OCI-LY7 (cell line): ENCODE measurements at regions not wholly inside any gene's neighbourhood (a gene's known extent, or its start where the extent isn't known, plus 50 kb on each side); places are given as distances from the start of the nearest gene placed in this dataset.

ENCODE experiments used
- BruUV-seq: library from RNA; stranded (reverse); fragments of 400-500 nt; replicated peaks from 2 replicates; lab custom pipeline; 2021; lab: Mats Ljungman, UMichigan
- CTCF ChIA-PET: fragments of 300-600 bp; sonication (Branson Sonifier 250); formaldehyde crosslinking; loops from one replicate; lab custom pipeline; 2022; ENCODE audit warnings: antibody characterized with exemption; ENCODE audit not compliant: unreplicated experiment; lab: Charles Lee
- POLR2A ChIA-PET: fragments of 300-600 bp; sonication (Branson Sonifier 250); formaldehyde crosslinking; loops from one replicate; lab custom pipeline; 2022; ENCODE audit warnings: antibody characterized with exemption; lab: Charles Lee
- DNase-seq: peaks from one replicate; pipeline ENCODE4 v3.0.0-alpha.2; 2015; ENCODE audit warnings: low spot score
- H2AFZ ChIP-seq: fragments of 200-600 bp; sonication (generic), shearing (Covaris generic); 2 replicates; pipeline ENCODE4 v1.6.1; 2014; ENCODE audit warnings: mild to moderate bottlenecking, antibody characterized with exemption, low read length, moderate library complexity
- H3K27ac ChIP-seq: fragments of 200-600 bp; sonication (generic); 2 replicates; pipeline ENCODE4 v1.5.1; 2014; ENCODE audit warnings: mixed run types, low read depth, mild to moderate bottlenecking, moderate library complexity, low read length, inconsistent platforms; ENCODE audit not compliant: poor library complexity, severe bottlenecking
- H3K36me3 ChIP-seq: fragments of 200-600 bp; sonication (generic); 2 replicates; pipeline ENCODE4 v1.6.1; 2014; ENCODE audit warnings: mild to moderate bottlenecking, antibody characterized with exemption, low read length, moderate library complexity, mixed read lengths; ENCODE audit not compliant: insufficient read depth
- H3K4me1 ChIP-seq: fragments of 200-600 bp; sonication (generic); 2 replicates; pipeline ENCODE4 v1.5.1; 2014; ENCODE audit warnings: mild to moderate bottlenecking, low read length; ENCODE audit not compliant: insufficient read depth, poor library complexity, severe bottlenecking
- H3K4me2 ChIP-seq: fragments of 200-600 bp; sonication (generic); 2 replicates; pipeline ENCODE4 v1.6.1; 2014; ENCODE audit warnings: mild to moderate bottlenecking, low read length
- H3K4me3 ChIP-seq: fragments of 200-600 bp; sonication (generic); 2 replicates; pipeline ENCODE4 v1.5.1; 2014; ENCODE audit warnings: mild to moderate bottlenecking, low read depth, low read length; ENCODE audit not compliant: poor library complexity, severe bottlenecking
- H3K79me2 ChIP-seq: fragments of 200-600 bp; sonication (generic); 2 replicates; pipeline ENCODE4 v1.6.1; 2016; ENCODE audit warnings: low read depth, mild to moderate bottlenecking, low read length, moderate library complexity, mixed read lengths; ENCODE audit not compliant: insufficient read depth
- H3K9me2 ChIP-seq: fragments of 200-600 bp; sonication (generic); 2 replicates; pipeline ENCODE4 v1.6.1; 2016; ENCODE audit warnings: mild to moderate bottlenecking, low read length, mixed read lengths; ENCODE audit not compliant: insufficient read depth
- H3K9me3 ChIP-seq: fragments of 200-600 bp; sonication (generic); 2 replicates; pipeline ENCODE4 v1.6.1; 2014; ENCODE audit warnings: mild to moderate bottlenecking, mixed run types, low read length, mixed read lengths
- H4K20me1 ChIP-seq: fragments of 200-600 bp; sonication (generic); 2 replicates; pipeline ENCODE4 v1.6.1; 2014; ENCODE audit warnings: mild to moderate bottlenecking, antibody characterized with exemption, low read length, moderate library complexity, mixed read lengths; ENCODE audit not compliant: insufficient read depth
- CTCF ChIP-seq: fragments of 200-600 bp; sonication (generic); conservative IDR thresholded peaks from 2 replicates; pipeline ENCODE4 v1.5.1; 2014; ENCODE audit warnings: mild to moderate bottlenecking, antibody characterized with exemption, low read length, moderate library complexity, mixed read lengths
- EZH2phosphoT487 ChIP-seq: fragments of 200-600 bp; sonication (generic); IDR thresholded peaks from 2 replicates; pipeline ENCODE4 v1.6.1; 2018; ENCODE audit warnings: low read depth, borderline replicate concordance, mild to moderate bottlenecking, mixed run types, antibody characterized with exemption, low read length, moderate library complexity, mixed read lengths
- intact Hi-C: fragments of 100-400 bp; cut with micrococcal nuclease; formaldehyde crosslinking; loops from one replicate; pipeline ENCODE4 v1.10.0; 2022; ENCODE audit not compliant: unreplicated experiment

DNA sequence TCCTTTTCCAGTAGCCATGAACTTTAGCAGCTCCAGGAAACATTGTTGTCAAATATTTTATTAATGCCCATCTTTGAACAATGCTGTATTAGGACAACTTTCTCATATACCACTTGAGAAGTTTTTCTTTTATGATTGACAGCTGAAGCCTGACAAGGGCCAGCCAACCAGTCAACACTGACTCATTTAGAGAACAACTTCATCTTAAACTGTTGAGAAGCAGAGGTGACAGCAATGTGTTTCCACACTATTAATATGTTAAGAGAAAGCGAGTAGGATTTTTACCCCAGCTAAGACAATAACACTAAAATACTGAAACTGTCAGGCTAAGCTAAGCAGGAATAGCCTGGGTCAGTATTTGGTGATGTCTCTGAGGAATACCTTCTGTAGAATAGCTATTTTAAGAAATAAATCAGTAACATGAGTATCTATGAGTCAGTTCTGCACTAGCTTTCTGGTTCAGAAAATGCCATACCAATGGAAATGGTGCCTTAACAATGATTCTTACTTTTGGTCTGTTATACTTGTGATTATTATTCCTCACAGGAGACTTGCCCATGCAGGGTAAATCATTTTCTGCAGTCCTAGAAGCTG is 168.8 kb upstream of the POT1 start:
- CTCF ChIA-PET: no interaction called here
- intact Hi-C loops: no loop called here
- Histone ChIP-seq H2AFZ (no peak overlapping the region), H3K36me3 (no peaks in the 10 kb centered on the region), H3K9me3 (no peaks in the 10 kb centered on the region), H3K27ac (no peak overlapping the region), H3K4me1 (no peaks in the 10 kb centered on the region), H3K79me2 (no peaks in the 10 kb centered on the region), H3K4me2 (no peak overlapping the region), H3K4me3 (no peak overlapping the region), H4K20me1 (no peaks in the 10 kb centered on the region), H3K9me2 (no peaks in the 10 kb centered on the region)
- TF ChIP-seq CTCF (no peak), EZH2phosphoT487 (no peak)
- DNase-seq: no peak
- no TSS peak for BruUV-seq
- POLR2A ChIA-PET: interaction anchor here (0.5 to 0.9 kb wide), 2 partner anchors 9 to 13 kb away, joined by 3 read pairs; no protein-coding TSS in a partner anchor

DNA sequence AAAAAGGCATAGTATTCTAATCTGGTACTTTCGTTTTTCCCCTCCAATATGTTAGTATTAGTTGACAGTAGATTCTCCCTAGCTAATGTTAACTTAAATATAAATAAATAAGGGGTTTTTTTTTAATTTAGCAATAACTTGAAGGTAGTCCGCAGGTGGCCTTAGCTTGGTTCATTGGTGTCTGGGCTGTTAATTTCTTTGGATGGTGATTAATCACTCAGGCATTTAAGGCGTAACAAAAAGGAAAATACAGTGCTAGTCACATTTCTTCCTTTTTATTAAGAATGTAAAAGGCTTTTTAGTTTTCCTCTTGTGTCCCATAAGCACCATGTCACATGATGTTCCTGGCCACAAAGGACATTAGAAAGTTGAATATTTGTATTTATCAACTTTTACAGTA is 161.0 kb upstream of the POT1 start:
- H3K4me1 ChIP-seq: no peaks in the 10 kb centered on the region
- H4K20me1 ChIP-seq: no peaks in the 10 kb centered on the region
- no peaks in the 10 kb centered on the region for H3K79me2 ChIP-seq
- CTCF ChIA-PET: no interaction called here
- H3K4me2 ChIP-seq: no peak overlapping the region
- DNase-seq: no peak
- intact Hi-C loops: no loop called here
- no peaks in the 10 kb centered on the region for H3K9me2 ChIP-seq
- no TSS peak for BruUV-seq
- POLR2A ChIA-PET: no interaction called here
- no peaks in the 10 kb centered on the region for H3K36me3 ChIP-seq
- H3K4me3 ChIP-seq: no peak overlapping the region
- no peaks in the 10 kb centered on the region for H3K9me3 ChIP-seq
- H3K27ac ChIP-seq: no peak overlapping the region
- H2AFZ ChIP-seq: no peak overlapping the region
- TF ChIP-seq EZH2phosphoT487 (no peak), CTCF (no peak)

- H3K27ac ChIP-seq: no peak overlapping the region
- no peaks in the 10 kb centered on the region for H3K79me2 ChIP-seq
- H3K4me2 ChIP-seq: no peak overlapping the region
- no peaks in the 10 kb centered on the region for H3K36me3 ChIP-seq
- CTCF ChIA-PET: no interaction called here
- H3K9me3 ChIP-seq: no peaks in the 10 kb centered on the region
- POLR2A ChIA-PET: no interaction called here
- H3K9me2 ChIP-seq: no peaks in the 10 kb centered on the region
- TF ChIP-seq CTCF (no peak), EZH2phosphoT487 (no peak)
- BruUV-seq: no TSS peak
- intact Hi-C loops: no loop called here
- no peak overlapping the region for H3K4me3 ChIP-seq
- H3K4me1 ChIP-seq: no peaks in the 10 kb centered on the region
- DNase-seq: no peak
- H4K20me1 ChIP-seq: no peaks in the 10 kb centered on the region
- H2AFZ ChIP-seq: no peak overlapping the region
Observed at GRCh38 chr7:125089171-125089570, 159.5 kb upstream of the POT1 start.
